NB4 (cell line): ENCODE measurements at regions not wholly inside any gene's neighbourhood (a gene's known extent, or its start where the extent isn't known, plus 50 kb on each side); places are given as distances from the start of the nearest gene placed in this dataset.

Source experiments
- DNase-seq: peaks from one replicate; pipeline ENCODE4 v3.0.0; 2010; ENCODE audit warnings: low read depth
- H3K4me3 ChIP-seq: one replicate; pipeline ENCODE4 v1.5.1; 2011; ENCODE audit warnings: mild to moderate bottlenecking, low read depth, low read length, moderate library complexity
- MYC ChIP-seq: IDR thresholded peaks from 2 replicates; pipeline ENCODE4 v1.6.1; 2011; ENCODE audit warnings: low read depth, low read length
- POLR2A ChIP-seq: IDR thresholded peaks from 2 replicates; pipeline ENCODE4 v1.6.1; 2011; ENCODE audit warnings: mild to moderate bottlenecking; ENCODE audit not compliant: insufficient read length; ENCODE audit errors: extremely low read depth
- TF ChIP-seq, protein P1 (sequence below): IDR thresholded peaks from one replicate; pipeline ENCODE4 v1.5.1; 2012; ENCODE audit warnings: low read depth, low read length
- TF ChIP-seq, protein P2 (sequence below): IDR thresholded peaks from 2 replicates; pipeline ENCODE4 v1.6.1; 2011; ENCODE audit warnings: low read depth, low read length

DNA sequence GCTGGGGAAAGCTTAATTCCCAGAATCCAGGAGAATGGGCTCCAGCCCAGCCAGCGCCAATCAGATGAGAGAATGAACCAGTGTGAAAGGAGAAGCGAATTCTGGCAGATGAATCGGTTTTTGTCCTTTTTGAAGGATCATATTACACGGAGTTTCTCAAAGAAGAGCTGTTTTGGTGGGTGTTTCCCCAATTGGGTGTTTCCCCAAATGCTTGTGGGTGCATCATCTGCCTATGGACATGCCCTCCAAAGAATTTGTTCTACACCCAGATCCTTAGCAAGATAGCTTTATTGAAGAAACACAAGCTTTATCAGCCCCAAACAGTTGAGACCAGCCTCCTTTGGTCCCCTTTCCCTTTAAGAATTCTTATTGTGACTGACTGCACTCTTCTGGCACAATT lies 186.5 kb upstream of the GPR26 start:
- DNase-seq, result no peak
- no peak overlapping the region for H3K4me3 ChIP-seq
- no peak for TF ChIP-seq POLR2A

DNA sequence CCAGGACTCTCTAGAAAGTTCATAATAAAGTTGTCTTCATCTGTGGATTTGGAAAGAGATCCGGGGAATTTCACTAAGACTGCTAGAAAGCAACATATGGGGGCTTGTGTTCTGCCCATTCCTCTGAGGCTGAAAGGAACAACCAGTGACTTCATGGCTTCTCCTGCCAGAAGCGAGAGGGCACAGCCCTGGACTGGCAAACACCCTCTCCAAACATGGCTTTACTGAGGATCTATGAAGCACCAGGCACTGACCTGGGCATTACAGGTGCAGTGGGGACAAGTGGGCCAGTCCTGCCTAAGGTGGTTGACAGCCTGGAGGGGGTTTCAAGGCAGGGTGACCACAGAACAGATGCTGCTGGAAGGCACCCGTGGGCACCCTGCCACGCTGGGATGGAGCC lies 185.8 kb upstream of the GPR26 start:
- TF ChIP-seq, protein P1, sequence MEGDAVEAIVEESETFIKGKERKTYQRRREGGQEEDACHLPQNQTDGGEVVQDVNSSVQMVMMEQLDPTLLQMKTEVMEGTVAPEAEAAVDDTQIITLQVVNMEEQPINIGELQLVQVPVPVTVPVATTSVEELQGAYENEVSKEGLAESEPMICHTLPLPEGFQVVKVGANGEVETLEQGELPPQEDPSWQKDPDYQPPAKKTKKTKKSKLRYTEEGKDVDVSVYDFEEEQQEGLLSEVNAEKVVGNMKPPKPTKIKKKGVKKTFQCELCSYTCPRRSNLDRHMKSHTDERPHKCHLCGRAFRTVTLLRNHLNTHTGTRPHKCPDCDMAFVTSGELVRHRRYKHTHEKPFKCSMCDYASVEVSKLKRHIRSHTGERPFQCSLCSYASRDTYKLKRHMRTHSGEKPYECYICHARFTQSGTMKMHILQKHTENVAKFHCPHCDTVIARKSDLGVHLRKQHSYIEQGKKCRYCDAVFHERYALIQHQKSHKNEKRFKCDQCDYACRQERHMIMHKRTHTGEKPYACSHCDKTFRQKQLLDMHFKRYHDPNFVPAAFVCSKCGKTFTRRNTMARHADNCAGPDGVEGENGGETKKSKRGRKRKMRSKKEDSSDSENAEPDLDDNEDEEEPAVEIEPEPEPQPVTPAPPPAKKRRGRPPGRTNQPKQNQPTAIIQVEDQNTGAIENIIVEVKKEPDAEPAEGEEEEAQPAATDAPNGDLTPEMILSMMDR, result no peak
- TF ChIP-seq, protein P2, sequence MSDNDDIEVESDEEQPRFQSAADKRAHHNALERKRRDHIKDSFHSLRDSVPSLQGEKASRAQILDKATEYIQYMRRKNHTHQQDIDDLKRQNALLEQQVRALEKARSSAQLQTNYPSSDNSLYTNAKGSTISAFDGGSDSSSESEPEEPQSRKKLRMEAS, result no peak
- no peak for TF ChIP-seq POLR2A
- TF ChIP-seq MYC, result no peak

GRCh38 chr10:123480845-123481244 lies 185.3 kb upstream of the GPR26 start:
- DNase-seq, result no peak
- H3K4me3 ChIP-seq, result no peak overlapping the region
- TF ChIP-seq, protein P2, result no peak
- TF ChIP-seq POLR2A, result no peak
- TF ChIP-seq MYC, result no peak
- TF ChIP-seq, protein P1, result no peak

More for the DNA sequence above, 185.8 kb upstream of the GPR26 start:
- H3K4me3 ChIP-seq, result no peak overlapping the region
- no peak for DNase-seq

DNA sequence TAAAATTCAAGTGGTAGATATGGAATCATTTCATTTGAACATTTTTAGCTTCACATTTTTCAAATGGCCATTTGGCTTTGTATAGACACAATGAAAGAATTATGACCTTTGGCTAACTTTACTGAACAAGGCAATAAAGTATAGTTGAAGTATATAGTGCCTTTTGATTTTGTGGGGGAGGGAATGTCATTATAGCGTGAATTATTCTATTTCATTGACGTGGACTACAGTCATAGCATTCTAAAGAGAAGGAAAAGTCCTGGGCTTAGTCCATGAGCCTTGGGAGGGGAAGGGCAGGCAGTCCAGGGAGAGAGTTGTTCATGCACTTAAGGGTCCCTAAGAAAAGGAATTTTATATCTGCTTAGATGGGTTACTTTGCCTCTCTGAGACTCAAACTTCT lies 181.4 kb upstream of the GPR26 start:
- H3K4me3 ChIP-seq, result no peak overlapping the region
- no peak for DNase-seq
- TF ChIP-seq, protein P2, result no peak
- no peak for TF ChIP-seq POLR2A
- TF ChIP-seq, protein P1, result no peak
- TF ChIP-seq MYC, result no peak

DNA sequence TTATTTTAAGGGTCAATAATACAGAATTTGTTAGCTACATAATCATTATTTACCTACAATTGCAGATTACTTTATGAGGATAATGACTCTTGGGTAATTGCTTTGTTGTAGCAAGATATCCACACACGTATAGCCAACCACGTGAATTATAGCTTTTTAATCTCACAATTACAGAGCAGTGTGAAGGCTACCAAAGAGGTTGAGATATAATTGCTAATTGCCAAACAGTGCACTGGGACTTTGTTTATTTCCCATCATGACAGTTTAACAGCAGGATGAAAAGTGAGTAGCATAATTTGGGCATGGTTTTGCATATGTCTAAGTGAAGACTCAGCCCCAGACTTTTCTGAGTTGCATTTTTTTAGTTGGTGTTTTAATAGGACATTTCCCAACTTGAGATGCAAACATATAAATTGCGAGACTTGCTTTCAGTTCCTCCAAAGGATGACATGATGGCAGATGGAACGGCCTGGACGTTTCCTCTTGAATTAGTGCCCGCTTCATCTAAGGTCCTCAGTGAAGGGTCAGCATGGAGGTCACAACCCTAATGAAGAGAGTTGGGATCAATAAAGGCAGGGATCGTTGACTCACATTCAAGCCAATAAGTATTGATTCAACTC lies 180.7 kb upstream of the GPR26 start:
- TF ChIP-seq, protein P1, result no peak
- TF ChIP-seq, protein P2, result no peak
- TF ChIP-seq MYC (no peak), POLR2A (no peak)
- no peak overlapping the region for H3K4me3 ChIP-seq
- no peak for DNase-seq

DNA sequence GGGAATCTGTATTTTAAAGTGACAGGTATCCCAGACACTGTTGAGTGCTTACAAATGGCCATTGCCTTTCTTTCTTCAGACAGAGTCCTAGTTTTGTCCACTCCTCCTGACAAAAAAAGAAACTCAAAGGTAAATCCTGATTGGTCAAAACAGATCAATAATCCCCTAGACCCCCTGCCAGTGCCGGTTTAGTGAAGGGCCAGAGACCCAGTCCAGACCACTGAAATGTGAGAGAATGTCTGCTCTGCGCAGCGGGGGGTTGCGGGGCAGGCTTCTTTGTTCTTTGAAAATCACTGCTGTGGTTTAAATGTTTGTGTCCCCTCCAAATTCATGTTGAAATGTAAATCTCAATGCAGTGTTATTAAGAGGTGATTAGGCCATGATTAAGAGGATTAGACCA lies 177.7 kb upstream of the GPR26 start:
- TF ChIP-seq, protein P2, result no peak
- TF ChIP-seq POLR2A, result no peak
- TF ChIP-seq, protein P1, result no peak
- no peak for TF ChIP-seq MYC
- H3K4me3 ChIP-seq, result no peak overlapping the region
- DNase-seq, result no peak
